ENCODE measurements at regions not wholly inside any gene's neighbourhood (a gene's known extent, or its start where the extent isn't known, plus 50 kb on each side); places are given as distances from the start of the nearest gene placed in this dataset.

GRCh38 chr14:85159726-85160125, 370.2 kb upstream of the FLRT2 start:
- H3K4me1 ChIP-seq: no peaks in the 10 kb centered on the region
- no peak for TF ChIP-seq CTCF (IDR thresholded peaks at IDR 0.05)
- TF ChIP-seq POLR2AphosphoS5 (IDR thresholded peaks at IDR 0.05): no peak
- TF ChIP-seq EP300 (IDR thresholded peaks at IDR 0.05): no peak
- TF ChIP-seq POLR2A (IDR thresholded peaks at IDR 0.05): no peak
- H3K4me3 ChIP-seq: no peak overlapping the region
- H3K36me3 ChIP-seq: no peaks in the 10 kb centered on the region
- no peak overlapping the region for H3K27ac ChIP-seq
- H3K27me3 ChIP-seq: no peaks in the 10 kb centered on the region
- no peak for DNase-seq
- no peaks in the 10 kb centered on the region for H3K9me3 ChIP-seq
- intact Hi-C loops (cut with DNase I): no loop called here

- Histone ChIP-seq H3K9me3 (no peaks in the 10 kb centered on the region), H3K4me3 (no peak overlapping the region), H3K27me3 (no peaks in the 10 kb centered on the region), H3K27ac (no peak overlapping the region), H3K36me3 (no peaks in the 10 kb centered on the region), H3K4me1 (no peaks in the 10 kb centered on the region)
- TF ChIP-seq POLR2A (IDR thresholded peaks at IDR 0.05) (no peak), POLR2AphosphoS5 (IDR thresholded peaks at IDR 0.05) (no peak), CTCF (IDR thresholded peaks at IDR 0.05) (no peak), EP300 (IDR thresholded peaks at IDR 0.05) (no peak)
- intact Hi-C loops (cut with DNase I): no loop called here
- DNase-seq: no peak
- WGBS, 2 donors: 80 to 87% methylated on average over 3 of the region's 3 CpGs
Observed at GRCh38 chr14:85165094-85165493, 364.9 kb upstream of the FLRT2 start.

- H3K9me3 ChIP-seq: no peaks in the 10 kb centered on the region
- no peaks in the 10 kb centered on the region for H3K36me3 ChIP-seq
- intact Hi-C loops (cut with DNase I): no loop called here
- no peak for TF ChIP-seq POLR2A (IDR thresholded peaks at IDR 0.05)
- TF ChIP-seq POLR2AphosphoS5 (IDR thresholded peaks at IDR 0.05): no peak
- TF ChIP-seq CTCF (IDR thresholded peaks at IDR 0.05): no peak
- TF ChIP-seq EP300 (IDR thresholded peaks at IDR 0.05): no peak
- H3K4me3 ChIP-seq: no peak overlapping the region
- no peaks in the 10 kb centered on the region for H3K27me3 ChIP-seq
- no peak overlapping the region for H3K27ac ChIP-seq
- H3K4me1 ChIP-seq: no peaks in the 10 kb centered on the region
- no peak for DNase-seq
Observed at GRCh38 chr14:85169381-85169780, 360.6 kb upstream of the FLRT2 start.

- Histone ChIP-seq H3K27me3 (no peaks in the 10 kb centered on the region), H3K4me1 (no peaks in the 10 kb centered on the region), H3K4me3 (no peak overlapping the region), H3K36me3 (no peaks in the 10 kb centered on the region), H3K27ac (no peak overlapping the region), H3K9me3 (no peaks in the 10 kb centered on the region)
- no peak for TF ChIP-seq POLR2A (IDR thresholded peaks at IDR 0.05)
- no peak for TF ChIP-seq POLR2AphosphoS5 (IDR thresholded peaks at IDR 0.05)
- no peak for TF ChIP-seq CTCF (IDR thresholded peaks at IDR 0.05)
- no peak for TF ChIP-seq EP300 (IDR thresholded peaks at IDR 0.05)
- no peak for DNase-seq
- intact Hi-C loops (cut with DNase I): no loop called here
- 79 to 90% methylated on average over 2 of the region's 2 CpGs for WGBS, 2 donors
Observed at GRCh38 chr14:85172290-85172689, 357.7 kb upstream of the FLRT2 start.

GRCh38 chr14:85172889-85173477, 357.0 kb upstream of the FLRT2 start:
- 48 to 58% methylated on average over 1 of the region's 1 CpG for WGBS, 2 donors
- intact Hi-C loops (cut with DNase I): no loop called here
- no peaks in the 10 kb centered on the region for H3K4me1 ChIP-seq
- DNase-seq: no peak
- no peaks in the 10 kb centered on the region for H3K9me3 ChIP-seq
- no peaks in the 10 kb centered on the region for H3K36me3 ChIP-seq
- TF ChIP-seq POLR2AphosphoS5 (IDR thresholded peaks at IDR 0.05): no peak
- no peak for TF ChIP-seq EP300 (IDR thresholded peaks at IDR 0.05)
- TF ChIP-seq POLR2A (IDR thresholded peaks at IDR 0.05): no peak
- no peak for TF ChIP-seq CTCF (IDR thresholded peaks at IDR 0.05)
- H3K27me3 ChIP-seq: no peaks in the 10 kb centered on the region
- H3K27ac ChIP-seq: no peak overlapping the region
- H3K4me3 ChIP-seq: no peak overlapping the region

Measured in sigmoid colon (tissue), 6 donors.